ENCODE measurements at regions not wholly inside any gene's neighbourhood (a gene's known extent, or its start where the extent isn't known, plus 50 kb on each side); places are given as distances from the start of the nearest gene placed in this dataset.
"Not testable (repeated sequence)": the region's sequence is repeated elsewhere in the genome, so short reads cannot be mapped to it uniquely, and the experiment has no call there.

DNA sequence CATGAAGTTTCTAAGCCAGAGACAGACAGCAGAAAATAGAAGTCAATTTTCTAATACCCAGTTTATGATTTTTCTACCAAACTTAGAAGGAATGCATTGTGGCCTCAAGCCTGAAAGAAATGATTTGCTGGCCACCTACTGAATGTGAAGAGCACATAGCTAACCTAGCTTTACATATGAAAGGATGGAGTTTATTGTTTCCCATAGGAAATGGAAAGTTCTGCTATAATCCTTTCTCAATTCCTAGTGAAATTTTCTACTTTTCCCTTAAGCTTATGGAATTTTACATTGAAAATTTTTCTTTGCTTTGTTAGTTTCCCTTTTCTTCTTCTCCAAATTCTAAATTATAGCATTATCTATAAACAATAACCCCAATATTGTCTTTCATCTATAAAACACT, 110.1 kb downstream of the TMEM167A start:
- DNase-seq (ENCODE audit: low read depth, low spot score): no peak
- H3K4me3 ChIP-seq (ENCODE audit: low read length): no peak overlapping the region

DNA sequence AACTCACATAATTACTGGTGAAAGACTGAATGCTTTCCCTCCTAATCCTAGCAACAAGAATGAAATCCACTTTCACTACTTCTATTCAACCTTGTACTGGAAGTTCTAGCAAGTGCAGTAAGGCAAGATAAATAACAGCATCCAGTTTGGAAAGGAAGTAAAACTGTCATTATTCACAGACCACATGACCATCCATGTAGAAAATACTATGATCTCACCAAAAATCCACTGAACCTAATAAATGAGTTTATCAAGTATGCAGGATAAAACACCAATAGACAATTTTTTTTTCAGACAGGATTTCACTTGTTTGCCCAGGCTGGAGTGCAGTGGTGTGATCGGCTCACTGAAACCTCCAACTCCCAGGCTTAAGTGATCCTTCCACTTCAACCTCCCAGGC, 117.7 kb downstream of the TMEM167A start:
- no peak overlapping the region for H3K4me3 ChIP-seq (ENCODE audit: low read length)
- no peak for DNase-seq (ENCODE audit: low read depth, low spot score)

- H3K4me3 ChIP-seq (ENCODE audit: low read length): no peak overlapping the region
- DNase-seq (ENCODE audit: low read depth, low spot score): no peak
Measured at GRCh38 chr5:82956600-82956999, 120.6 kb downstream of the TMEM167A start.

- H3K4me3 ChIP-seq (ENCODE audit: low read length): no peak overlapping the region
- DNase-seq (ENCODE audit: low read depth, low spot score): no peak
Measured at GRCh38 chr5:82952326-82952725, 124.9 kb downstream of the TMEM167A start.

- not testable (repeated sequence) for H3K4me3 ChIP-seq (ENCODE audit: low read length); DNase-seq (ENCODE audit: low read depth, low spot score)
Measured at GRCh38 chr5:82944267-82944666, 132.9 kb downstream of the TMEM167A start.

DNA sequence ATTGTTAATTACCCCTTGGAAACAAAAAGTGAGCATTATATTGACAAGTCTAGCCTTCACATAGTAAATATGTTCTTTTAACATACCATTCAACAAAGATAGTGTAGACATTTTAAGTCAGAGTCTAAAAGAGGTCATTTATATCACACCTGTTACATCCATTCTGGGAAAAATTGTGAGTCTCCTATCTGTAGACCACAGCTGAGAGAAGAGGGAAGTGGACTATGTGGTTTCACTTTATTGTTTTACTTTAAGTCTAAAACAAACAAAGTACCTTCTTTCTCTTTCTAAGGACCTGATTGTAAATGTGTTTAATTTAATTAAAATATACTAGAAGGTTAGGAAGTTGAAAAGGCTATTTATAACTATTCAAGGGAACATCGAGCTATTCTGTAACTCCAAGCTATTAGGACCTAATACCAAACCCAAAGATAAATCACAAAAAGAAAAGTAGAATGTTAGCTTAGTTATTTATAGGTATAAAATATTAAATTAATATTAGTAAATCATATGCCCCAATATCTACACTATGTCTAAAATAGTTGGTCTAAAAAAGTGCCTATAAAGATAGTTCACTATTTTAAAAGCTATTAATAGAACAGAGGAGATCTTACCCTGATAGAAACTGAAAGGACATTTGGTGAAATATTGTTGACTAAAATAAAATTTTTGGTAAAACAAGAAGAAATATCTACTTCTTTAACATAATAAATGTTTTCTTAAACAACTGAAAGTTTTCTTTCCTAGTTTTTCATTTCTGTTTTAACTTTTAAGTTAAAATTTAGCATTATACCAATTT, 134.9 kb downstream of the TMEM167A start:
- H3K4me3 ChIP-seq (ENCODE audit: low read length): no peak overlapping the region
- no peak for DNase-seq (ENCODE audit: low read depth, low spot score)

- DNase-seq (ENCODE audit: low read depth, low spot score): no peak
Measured at GRCh38 chr5:82938901-82939725, 138.1 kb downstream of the TMEM167A start.

GRCh38 chr5:82932473-82933220, 144.5 kb downstream of the TMEM167A start:
- DNase-seq (ENCODE audit: low read depth, low spot score); H3K4me3 ChIP-seq (ENCODE audit: low read length): not testable (repeated sequence)

More at GRCh38 chr5:82938901-82939725, 138.1 kb downstream of the TMEM167A start:
- H3K4me3 ChIP-seq (ENCODE audit: low read length): no peak overlapping the region

DNA sequence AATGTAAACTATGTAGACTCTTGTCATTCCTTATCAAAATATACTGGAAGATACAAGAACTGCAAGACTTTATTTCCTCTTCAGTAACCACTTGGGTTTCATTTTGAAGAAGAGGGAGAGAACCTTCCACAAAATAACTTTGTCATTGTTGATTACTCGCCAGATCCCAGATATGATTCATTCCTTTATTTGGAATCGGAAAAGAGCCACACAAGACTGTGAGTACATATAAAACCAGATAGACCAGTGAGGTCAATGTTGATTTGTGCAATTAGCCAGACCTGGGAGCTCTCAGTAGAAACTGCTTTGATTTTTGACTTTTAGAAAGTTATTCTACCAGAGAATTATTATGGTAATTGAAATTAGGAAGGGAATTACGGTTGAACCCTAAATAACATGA, 146.1 kb downstream of the TMEM167A start:
- no peak overlapping the region for H3K4me3 ChIP-seq (ENCODE audit: low read length)
- DNase-seq (ENCODE audit: low read depth, low spot score): no peak

DNA sequence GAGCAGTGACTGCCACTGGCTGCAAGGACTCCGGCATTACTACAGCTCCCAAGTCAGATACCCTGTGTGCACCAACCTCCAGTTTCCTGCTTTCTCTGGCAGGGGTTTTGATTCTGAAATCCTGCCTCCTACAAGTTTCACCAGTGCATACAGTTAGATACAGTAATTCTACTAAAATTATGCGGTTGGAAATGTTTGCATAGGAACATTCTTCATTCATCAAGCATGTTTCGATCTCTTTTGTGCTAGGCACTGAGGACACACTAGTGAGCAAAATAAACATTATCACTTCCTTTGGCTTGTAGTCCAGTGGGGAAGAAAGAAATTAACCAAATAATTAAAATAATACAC, 152.2 kb downstream of the TMEM167A start:
- DNase-seq (ENCODE audit: low read depth, low spot score): no peak
- no peak overlapping the region for H3K4me3 ChIP-seq (ENCODE audit: low read length)

- no peak for DNase-seq (ENCODE audit: low read depth, low spot score)
- H3K4me3 ChIP-seq (ENCODE audit: low read length): no peak overlapping the region
Measured at GRCh38 chr5:82924226-82925060, 152.8 kb downstream of the TMEM167A start.

GRCh38 chr5:82922086-82922734, 155.0 kb downstream of the TMEM167A start:
- no peak overlapping the region for H3K4me3 ChIP-seq (ENCODE audit: low read length)
- DNase-seq (ENCODE audit: low read depth, low spot score): no peak

- no peak overlapping the region for H3K4me3 ChIP-seq (ENCODE audit: low read length)
- no peak for DNase-seq (ENCODE audit: low read depth, low spot score)
Measured at GRCh38 chr5:82918311-82919031, 158.7 kb downstream of the TMEM167A start.

DNA sequence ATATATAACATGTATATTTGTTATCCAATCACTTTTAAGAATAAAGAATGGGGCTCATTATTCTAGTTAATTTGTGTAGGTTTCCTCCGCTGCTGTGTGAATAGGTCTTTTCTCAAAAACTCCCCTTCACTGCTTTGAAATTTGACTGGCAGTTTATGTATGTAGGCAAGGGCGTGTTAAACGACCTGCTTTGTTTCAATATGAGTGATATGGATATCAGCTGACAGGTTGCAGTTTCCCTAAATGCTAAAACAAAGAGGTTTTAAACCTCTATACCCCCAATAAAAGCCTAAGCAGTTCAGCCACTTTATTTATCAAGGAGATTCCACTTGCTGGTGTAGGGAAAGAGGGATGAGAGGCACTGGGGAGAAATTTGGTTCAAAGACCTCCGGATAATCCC, 159.6 kb downstream of the TMEM167A start:
- no peak for DNase-seq (ENCODE audit: low read depth, low spot score)
- no peak overlapping the region for H3K4me3 ChIP-seq (ENCODE audit: low read length)

DNA sequence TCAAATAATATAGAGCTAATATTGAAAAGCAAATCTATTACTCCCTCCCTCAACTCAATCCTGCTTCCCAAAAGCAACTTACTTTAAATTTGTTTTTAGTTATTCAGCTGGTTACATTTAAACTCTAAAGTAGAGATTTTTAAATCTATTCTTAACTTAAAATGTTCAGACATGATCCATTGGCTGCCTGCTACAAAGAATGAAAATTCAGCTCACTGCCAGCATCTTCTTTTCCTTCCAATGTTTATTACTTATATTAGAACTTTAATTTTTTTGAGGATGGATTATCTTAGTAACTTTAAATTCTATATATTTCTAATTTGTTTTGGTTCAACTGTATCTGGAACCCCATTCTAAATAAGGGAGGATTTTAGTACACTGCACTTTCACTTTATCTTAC, 163.2 kb downstream of the TMEM167A start:
- no peak overlapping the region for H3K4me3 ChIP-seq (ENCODE audit: low read length)

GRCh38 chr5:82912462-82912861, 164.7 kb downstream of the TMEM167A start:
- peak; percentile 43 for DNase-seq (ENCODE audit: low read depth, low spot score)

More for the DNA sequence above, 163.2 kb downstream of the TMEM167A start:
- no peak for DNase-seq (ENCODE audit: low read depth, low spot score)

DNA sequence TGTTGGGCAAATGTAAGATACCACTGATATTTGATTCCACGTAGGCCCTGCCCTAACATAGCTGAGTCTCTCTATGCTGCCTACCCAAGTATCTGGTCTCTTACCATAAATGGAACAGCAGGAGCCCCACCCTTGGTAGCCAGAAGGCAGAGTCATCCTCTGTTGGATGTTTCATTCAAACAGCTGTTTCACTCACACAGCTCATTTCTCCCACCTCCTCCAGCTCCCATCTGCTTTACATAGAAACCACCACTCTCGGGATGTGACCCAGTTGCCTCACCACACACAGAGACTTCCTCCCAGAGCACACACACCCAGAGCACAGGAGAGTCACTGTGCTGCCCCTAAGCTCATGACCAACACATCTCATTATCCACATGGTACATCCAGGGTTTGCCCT, 165.3 kb downstream of the TMEM167A start:
- DNase-seq (ENCODE audit: low read depth, low spot score): peak; percentile 69
- H3K4me3 ChIP-seq (ENCODE audit: low read length): no peak overlapping the region

More at GRCh38 chr5:82912462-82912861, 164.7 kb downstream of the TMEM167A start:
- H3K4me3 ChIP-seq (ENCODE audit: low read length): no peak overlapping the region

GRCh38 chr5:82910905-82911304, 166.3 kb downstream of the TMEM167A start:
- H3K4me3 ChIP-seq (ENCODE audit: low read length): no peak overlapping the region
- DNase-seq (ENCODE audit: low read depth, low spot score): no peak

Data from Jurkat, Clone E6-1 (cell line).